ENCODE measurements at regions not wholly inside any gene's neighbourhood (a gene's known extent, or its start where the extent isn't known, plus 50 kb on each side); places are given as distances from the start of the nearest gene placed in this dataset.

GRCh38 chr4:12471193-12471592 lies 1012.9 kb downstream of the RAB28 start:
- intact Hi-C loops (cut with micrococcal nuclease; ENCODE audit: unreplicated experiment), result no loop called here

More at GRCh38 chr4:12471193-12471592, 1012.9 kb downstream of the RAB28 start:
- Histone ChIP-seq H3K4me1 (ENCODE audit: insufficient read depth, low read length) (peaks cover 20% of the 10 kb centered on the region), H3K4me3 (replicated peaks in 1 of 3; ENCODE audit: insufficient read depth in 1 of 3, low read depth in 2 of 3, low read length in 3 of 3) (no peak overlapping the region), H4K20me1 (ENCODE audit: insufficient read depth, low read length) (no peaks in the 10 kb centered on the region), H3K9me3 (ENCODE audit: low read length) (no peaks in the 10 kb centered on the region), H3K36me3 (replicated peaks in 1 of 2; ENCODE audit: control insufficient read depth in 1 of 2, insufficient read depth in 2 of 2, low read length in 2 of 2) (no peaks in the 10 kb centered on the region), H3K27ac (ENCODE audit: extremely low read length, insufficient read depth, low read length) (no peak overlapping the region), H3K9ac (ENCODE audit: insufficient read depth, low read depth, low read length) (no peak overlapping the region), H3K4me2 (ENCODE audit: low read depth, low read length) (no peak overlapping the region), H3K27me3 (ENCODE audit: control insufficient read depth in 1 of 2, insufficient read depth in 2 of 2, low read length in 2 of 2) (no peaks in the 10 kb centered on the region), H3K79me2 (ENCODE audit: insufficient read depth, low read length) (no peaks in the 10 kb centered on the region), H2AFZ (ENCODE audit: low read length) (no peak overlapping the region)
- no peak for FAIRE-seq
- WGBS (ENCODE audit: low lambda C conversion rate), result 24% methylated on average over 2 of the region's 2 CpGs
- ATAC-seq, result no peak
- TF ChIP-seq SALL1 (CRISPR knock-in tag; IDR thresholded peaks at IDR 0.05), result no peak
- no peak for TF ChIP-seq ZNF446 (CRISPR knock-in tag; IDR thresholded peaks at IDR 0.05)
- TF ChIP-seq E2F2 (CRISPR knock-in tag; IDR thresholded peaks at IDR 0.05; ENCODE audit: borderline replicate concordance), result no peak
- no peak for TF ChIP-seq GMEB2 (CRISPR knock-in tag; IDR thresholded peaks at IDR 0.05; ENCODE audit: low read depth)
- no peak for TF ChIP-seq PAWR (CRISPR knock-in tag; IDR thresholded peaks at IDR 0.05; ENCODE audit: borderline replicate concordance)
- TF ChIP-seq ZNF563 (CRISPR knock-in tag; IDR thresholded peaks at IDR 0.05), result no peak
- no peak for TF ChIP-seq WIZ (CRISPR knock-in tag; IDR thresholded peaks at IDR 0.05)
- no peak for TF ChIP-seq TARDBP (CRISPR knock-in tag; IDR thresholded peaks at IDR 0.05)
- TF ChIP-seq CENPX (CRISPR knock-in tag; IDR thresholded peaks at IDR 0.05), result no peak
- no peak for TF ChIP-seq SYNCRIP (IDR thresholded peaks at IDR 0.05; ENCODE audit: insufficient read depth, low read depth, low read length)
- TF ChIP-seq MYNN (CRISPR knock-in tag; IDR thresholded peaks at IDR 0.05; ENCODE audit: low read depth), result no peak
- TF ChIP-seq ZNF224 (CRISPR knock-in tag; IDR thresholded peaks at IDR 0.05), result no peak
- no peak for TF ChIP-seq FOXA1 (IDR thresholded peaks at IDR 0.05)
- TF ChIP-seq FOXA1 (CRISPR knock-in tag; IDR thresholded peaks at IDR 0.05), result no peak
- no peak for TF ChIP-seq NFKB2 (CRISPR knock-in tag; IDR thresholded peaks at IDR 0.05; ENCODE audit: borderline replicate concordance)
- no peak for TF ChIP-seq AGO1 (IDR thresholded peaks at IDR 0.05; ENCODE audit: low read depth, low read length, poor library complexity, severe bottlenecking)
- no peak for TF ChIP-seq TBP (CRISPR knock-in tag; IDR thresholded peaks at IDR 0.05)
- TF ChIP-seq THYN1 (CRISPR knock-in tag; IDR thresholded peaks at IDR 0.05; ENCODE audit: borderline replicate concordance, low read depth), result no peak
- no peak for TF ChIP-seq CSRNP2 (CRISPR knock-in tag; conservative IDR thresholded peaks at IDR 0.05; ENCODE audit: low read depth)
- no peak for TF ChIP-seq MXD4 (CRISPR knock-in tag; IDR thresholded peaks at IDR 0.05)
- TF ChIP-seq ZNF326 (CRISPR knock-in tag; IDR thresholded peaks at IDR 0.05; ENCODE audit: borderline replicate concordance), result no peak
- no TSS peak for BruUV-seq (replicated peaks)
- CTCF ChIA-PET (ENCODE audit: low intra/inter-chr PET ratio, low total read pairs), result no interaction called here
- POLR2A ChIA-PET, result no interaction called here
- DNase-seq (ENCODE audit: low spot score), result no peak
- in situ Hi-C loops (cut with HindIII; ENCODE audit: extremely low pct_ligation_motif_present, low pct_unique_long_range_greater_than_20kb), result no loop called here

All from HepG2 (cell line).